ENCODE measurements at regions not wholly inside any gene's neighbourhood (a gene's known extent, or its start where the extent isn't known, plus 50 kb on each side); places are given as distances from the start of the nearest gene placed in this dataset.

GRCh38 chr3:22308871-22309270 is 557.9 kb upstream of the ZNF385D start:
- H3K4me3 ChIP-seq (ENCODE audit: low read depth, low read length), result no peak overlapping the region
- no peak for TF ChIP-seq CTCF (IDR thresholded peaks at IDR 0.05; ENCODE audit: low read depth, low read length)

- no peak for TF ChIP-seq CTCF (IDR thresholded peaks at IDR 0.05; ENCODE audit: low read depth, low read length)
- H3K4me3 ChIP-seq (ENCODE audit: low read depth, low read length), result no peak overlapping the region
These were observed 564.9 kb upstream of the ZNF385D start for GRCh38 chr3:22315925-22316324.

- no peak overlapping the region for H3K4me3 ChIP-seq (ENCODE audit: low read depth, low read length)
- no peak for TF ChIP-seq CTCF (IDR thresholded peaks at IDR 0.05; ENCODE audit: low read depth, low read length)
These were observed 567.3 kb upstream of the ZNF385D start for GRCh38 chr3:22318325-22318724.

- no peak overlapping the region for H3K4me3 ChIP-seq (ENCODE audit: low read depth, low read length)
- no peak for TF ChIP-seq CTCF (IDR thresholded peaks at IDR 0.05; ENCODE audit: low read depth, low read length)
These were observed 568.4 kb upstream of the ZNF385D start for GRCh38 chr3:22319446-22319845.

- no peak overlapping the region for H3K4me3 ChIP-seq (ENCODE audit: low read depth, low read length)
- no peak for TF ChIP-seq CTCF (IDR thresholded peaks at IDR 0.05; ENCODE audit: low read depth, low read length)
These were observed 571.9 kb upstream of the ZNF385D start for GRCh38 chr3:22322861-22323260.

GRCh38 chr3:22326305-22326704 is 575.3 kb upstream of the ZNF385D start:
- TF ChIP-seq CTCF (IDR thresholded peaks at IDR 0.05; ENCODE audit: low read depth, low read length), result no peak
- no peak overlapping the region for H3K4me3 ChIP-seq (ENCODE audit: low read depth, low read length)

- no peak for TF ChIP-seq CTCF (IDR thresholded peaks at IDR 0.05; ENCODE audit: low read depth, low read length)
- H3K4me3 ChIP-seq (ENCODE audit: low read depth, low read length), result no peak overlapping the region
These were observed 584.0 kb upstream of the ZNF385D start for GRCh38 chr3:22334996-22335395.

Data from WI38 (cell line).